ENCODE measurements at regions not wholly inside any gene's neighbourhood (a gene's known extent, or its start where the extent isn't known, plus 50 kb on each side); places are given as distances from the start of the nearest gene placed in this dataset.

DNA sequence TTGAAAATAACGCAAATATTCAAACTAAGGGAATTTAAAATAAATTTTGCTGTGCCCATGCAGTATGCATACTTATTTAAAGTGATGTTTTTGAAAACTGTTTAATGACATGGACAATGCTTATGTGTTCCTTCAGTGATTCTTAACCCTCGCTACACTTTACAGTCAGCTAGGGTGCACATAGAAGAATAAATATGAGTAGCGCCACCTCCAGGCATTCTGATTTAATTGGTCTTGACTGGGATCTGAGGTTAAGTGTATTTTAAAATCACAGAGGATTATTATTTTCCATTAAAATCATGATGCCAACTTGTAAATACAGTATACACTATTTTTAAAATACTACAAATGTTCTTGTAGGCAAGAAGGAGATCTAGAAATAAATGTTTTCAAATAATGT lies 373.5 kb upstream of the ADGRL4 start:
- Histone ChIP-seq H4K8ac (ENCODE audit: extremely low read depth, insufficient read depth, low read length) (no peak overlapping the region), H2BK5ac (ENCODE audit: low read depth, low read length) (no peak overlapping the region), H3K18ac (ENCODE audit: extremely low read depth, low read length) (no peak overlapping the region), H3K79me2 (ENCODE audit: control insufficient read depth in 1 of 2, insufficient read depth in 2 of 2, low read length in 2 of 2) (no peaks in the 10 kb centered on the region), H2AK5ac (ENCODE audit: low read depth, low read length) (no peak overlapping the region), H2BK12ac (ENCODE audit: low read depth, low read length) (no peak overlapping the region), H4K20me1 (replicated peaks in 1 of 2; ENCODE audit: control insufficient read depth in 1 of 2, insufficient read depth in 2 of 2, low read length in 2 of 2) (no peaks in the 10 kb centered on the region), H2AFZ (ENCODE audit: low read length) (no peak overlapping the region), H3K14ac (ENCODE audit: insufficient read length) (no peak overlapping the region), H2BK120ac (replicated peaks; ENCODE audit: low read depth, low read length) (no peak overlapping the region), H3K27me3 (replicated peaks in 1 of 4; ENCODE audit: control insufficient read depth in 3 of 4, extremely low read depth in 1 of 4, insufficient read depth in 3 of 4, low read length in 3 of 4) (no peaks in the 10 kb centered on the region), H3K79me1 (ENCODE audit: low read depth, low read length) (no peaks in the 10 kb centered on the region), H3K27ac (ENCODE audit: low read depth, low read length) (no peak overlapping the region), H3K36me3 (ENCODE audit: control insufficient read depth in 2 of 4, insufficient read depth in 4 of 4, low read length in 3 of 4) (no peaks in the 10 kb centered on the region), H4K5ac (ENCODE audit: insufficient read length, low read depth, low read length) (no peak overlapping the region), H2BK20ac (ENCODE audit: low read length) (no peak overlapping the region), H4K91ac (replicated peaks; ENCODE audit: insufficient read length, low read length) (no peak overlapping the region), H2BK15ac (ENCODE audit: low read length) (no peak overlapping the region), H3K23me2 (ENCODE audit: low read depth, low read length) (no peaks in the 10 kb centered on the region; the same call in 1 of the 2 replicates), H3K9me3 (ENCODE audit: insufficient read depth in 2 of 2, low read depth in 1 of 2, low read length in 1 of 2) (no peaks in the 10 kb centered on the region), H3K4me2 (ENCODE audit: insufficient read depth in 1 of 2, low read depth in 2 of 2, low read length in 2 of 2) (no peak overlapping the region), H3K56ac (replicated peaks; ENCODE audit: insufficient read length, low read depth, low read length) (no peak overlapping the region), H3K23ac (ENCODE audit: insufficient read length) (no peak overlapping the region), H3K9ac (replicated peaks in 1 of 4; ENCODE audit: extremely low read depth in 1 of 4, low read depth in 3 of 4, low read length in 3 of 4) (no peak overlapping the region), H3K4me1 (replicated peaks in 1 of 4; ENCODE audit: control insufficient read depth in 3 of 4, insufficient read depth in 4 of 4, low read length in 3 of 4) (peaks cover 0 to 3% (median 1%) of the 10 kb centered on the region in 4 experiments; a peak in 2 of 7 replicates), H3K4ac (replicated peaks; ENCODE audit: insufficient read length, low read depth, low read length) (no peak overlapping the region), H3K4me3 (ENCODE audit: extremely low read depth in 1 of 4, insufficient read depth in 2 of 4, low read depth in 3 of 4, low read length in 4 of 4) (no peak overlapping the region)
- FAIRE-seq (no peak), DNase-seq (ENCODE audit: low read depth in 1 of 2, low spot score in 2 of 2) (no peak)
- CTCF ChIA-PET (ENCODE audit: partially characterized antibody) = interaction anchor here (1.0 to 1.9 kb wide), 5 partner anchors 18 to 119 kb away, joined by 3 to 10 read pairs (median 3); no protein-coding TSS in a partner anchor
- TF ChIP-seq RAD21 (IDR thresholded peaks at IDR 0.05 in 1 of 2, conservative IDR thresholded peaks at IDR 0.05 in 1 of 2; ENCODE audit: low read depth in 2 of 2, low read length in 2 of 2) (peak; percentile 25 to 46), GABPA (IDR thresholded peaks at IDR 0.05; ENCODE audit: borderline replicate concordance, insufficient read depth, low read length) (no peak)
- TF ChIP-seq, protein P1, sequence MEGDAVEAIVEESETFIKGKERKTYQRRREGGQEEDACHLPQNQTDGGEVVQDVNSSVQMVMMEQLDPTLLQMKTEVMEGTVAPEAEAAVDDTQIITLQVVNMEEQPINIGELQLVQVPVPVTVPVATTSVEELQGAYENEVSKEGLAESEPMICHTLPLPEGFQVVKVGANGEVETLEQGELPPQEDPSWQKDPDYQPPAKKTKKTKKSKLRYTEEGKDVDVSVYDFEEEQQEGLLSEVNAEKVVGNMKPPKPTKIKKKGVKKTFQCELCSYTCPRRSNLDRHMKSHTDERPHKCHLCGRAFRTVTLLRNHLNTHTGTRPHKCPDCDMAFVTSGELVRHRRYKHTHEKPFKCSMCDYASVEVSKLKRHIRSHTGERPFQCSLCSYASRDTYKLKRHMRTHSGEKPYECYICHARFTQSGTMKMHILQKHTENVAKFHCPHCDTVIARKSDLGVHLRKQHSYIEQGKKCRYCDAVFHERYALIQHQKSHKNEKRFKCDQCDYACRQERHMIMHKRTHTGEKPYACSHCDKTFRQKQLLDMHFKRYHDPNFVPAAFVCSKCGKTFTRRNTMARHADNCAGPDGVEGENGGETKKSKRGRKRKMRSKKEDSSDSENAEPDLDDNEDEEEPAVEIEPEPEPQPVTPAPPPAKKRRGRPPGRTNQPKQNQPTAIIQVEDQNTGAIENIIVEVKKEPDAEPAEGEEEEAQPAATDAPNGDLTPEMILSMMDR (IDR thresholded peaks at IDR 0.05; ENCODE audit: control extremely low read depth in 1 of 3, insufficient read depth in 1 of 3, low read depth in 1 of 3, low read length in 3 of 3) = peak in 2 of 3 experiments; percentile 12 to 51; a peak in 2 of 4 replicates
- POLR2A ChIA-PET (ENCODE audit: partially characterized antibody) = no interaction called here
- 77% methylated on average over 3 of the region's 3 CpGs; no CpG with 5 or more reads in 1 of the 2 experiments for WGBS, 2 experiments (ENCODE audit: extremely low coverage in 1 of 2, insufficient coverage in 1 of 2, insufficient read length in 1 of 2, insufficient replicate concordance in 2 of 2, low coverage in 1 of 2, low lambda C conversion rate in 2 of 2, missing lambda C conversion rate in 1 of 2)

Data from H1 (cell line).